ENCODE measurements at regions not wholly inside any gene's neighbourhood (a gene's known extent, or its start where the extent isn't known, plus 50 kb on each side); places are given as distances from the start of the nearest gene placed in this dataset.

DNA sequence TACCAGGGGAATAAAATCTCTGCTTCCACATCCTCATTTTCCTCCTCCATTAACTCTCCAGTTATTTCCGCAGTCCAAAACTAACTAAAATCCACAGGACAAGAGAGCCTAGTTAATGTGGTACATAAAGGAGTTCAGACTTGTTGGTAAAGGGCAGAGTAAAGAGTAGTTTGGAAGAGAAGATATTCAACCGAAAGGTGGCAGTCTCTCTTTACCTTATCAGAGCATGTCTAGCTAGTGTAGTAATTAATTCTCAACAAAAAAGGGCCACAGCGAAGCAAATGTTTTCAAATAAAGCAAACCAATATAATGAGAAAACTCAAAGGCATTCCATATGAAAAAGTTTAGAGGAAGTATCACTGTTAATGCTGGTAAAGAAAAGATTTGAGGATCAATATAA lies 286.5 kb downstream of the GLUD2 start:
- 27% methylated on average over 2 of the region's 3 CpGs; no CpG with 5 or more reads in 1 of the 2 donors for WGBS, 2 donors (ENCODE audit: low coverage in 1 of 2)
- H3K27ac ChIP-seq = no peak overlapping the region
- no peaks in the 10 kb centered on the region for H3K4me1 ChIP-seq
- no peak for ATAC-seq
- H3K4me3 ChIP-seq = no peak overlapping the region
- no peaks in the 10 kb centered on the region for H3K27me3 ChIP-seq
- H3K9me3 ChIP-seq = no peaks in the 10 kb centered on the region
- H3K36me3 ChIP-seq = no peaks in the 10 kb centered on the region
- TF ChIP-seq EP300 (IDR thresholded peaks at IDR 0.05) (no peak), POLR2A (IDR thresholded peaks at IDR 0.05) (no peak)
- TF ChIP-seq, protein P1, sequence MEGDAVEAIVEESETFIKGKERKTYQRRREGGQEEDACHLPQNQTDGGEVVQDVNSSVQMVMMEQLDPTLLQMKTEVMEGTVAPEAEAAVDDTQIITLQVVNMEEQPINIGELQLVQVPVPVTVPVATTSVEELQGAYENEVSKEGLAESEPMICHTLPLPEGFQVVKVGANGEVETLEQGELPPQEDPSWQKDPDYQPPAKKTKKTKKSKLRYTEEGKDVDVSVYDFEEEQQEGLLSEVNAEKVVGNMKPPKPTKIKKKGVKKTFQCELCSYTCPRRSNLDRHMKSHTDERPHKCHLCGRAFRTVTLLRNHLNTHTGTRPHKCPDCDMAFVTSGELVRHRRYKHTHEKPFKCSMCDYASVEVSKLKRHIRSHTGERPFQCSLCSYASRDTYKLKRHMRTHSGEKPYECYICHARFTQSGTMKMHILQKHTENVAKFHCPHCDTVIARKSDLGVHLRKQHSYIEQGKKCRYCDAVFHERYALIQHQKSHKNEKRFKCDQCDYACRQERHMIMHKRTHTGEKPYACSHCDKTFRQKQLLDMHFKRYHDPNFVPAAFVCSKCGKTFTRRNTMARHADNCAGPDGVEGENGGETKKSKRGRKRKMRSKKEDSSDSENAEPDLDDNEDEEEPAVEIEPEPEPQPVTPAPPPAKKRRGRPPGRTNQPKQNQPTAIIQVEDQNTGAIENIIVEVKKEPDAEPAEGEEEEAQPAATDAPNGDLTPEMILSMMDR (IDR thresholded peaks at IDR 0.05) = no peak

GRCh38 chrX:121336831-121337421 lies 289.5 kb downstream of the GLUD2 start:
- Histone ChIP-seq H3K27ac (no peak overlapping the region), H3K36me3 (no peaks in the 10 kb centered on the region), H3K9me3 (no peaks in the 10 kb centered on the region), H3K4me1 (no peaks in the 10 kb centered on the region), H3K27me3 (no peaks in the 10 kb centered on the region), H3K4me3 (no peak overlapping the region)
- WGBS, 2 donors (ENCODE audit: low coverage in 1 of 2) = 76 to 88% methylated on average over 4 of the region's 4 CpGs
- ATAC-seq = no peak
- TF ChIP-seq, protein P1 (IDR thresholded peaks at IDR 0.05) = no peak
- TF ChIP-seq EP300 (IDR thresholded peaks at IDR 0.05) (no peak), POLR2AphosphoS5 (IDR thresholded peaks at IDR 0.05) (no peak), POLR2A (IDR thresholded peaks at IDR 0.05) (no peak)

- no peak for TF ChIP-seq POLR2AphosphoS5 (IDR thresholded peaks at IDR 0.05)
- no peak for TF ChIP-seq POLR2A (IDR thresholded peaks at IDR 0.05)
- no peak for TF ChIP-seq EP300 (IDR thresholded peaks at IDR 0.05)
- TF ChIP-seq, protein P1 (IDR thresholded peaks at IDR 0.05) = no peak
- no peak for ATAC-seq
- no peaks in the 10 kb centered on the region for H3K4me1 ChIP-seq
- no peaks in the 10 kb centered on the region for H3K27me3 ChIP-seq
- no peaks in the 10 kb centered on the region for H3K9me3 ChIP-seq
- no peaks in the 10 kb centered on the region for H3K36me3 ChIP-seq
- WGBS, 2 donors (ENCODE audit: low coverage in 1 of 2) = 48 to 63% methylated on average over 2 of the region's 2 CpGs
- H3K4me3 ChIP-seq = no peak overlapping the region
- no peak overlapping the region for H3K27ac ChIP-seq
Observed at GRCh38 chrX:121337816-121338215, 290.4 kb downstream of the GLUD2 start.

GRCh38 chrX:121349263-121349662 lies 301.9 kb downstream of the GLUD2 start:
- Histone ChIP-seq H3K4me1 (no peaks in the 10 kb centered on the region), H3K27me3 (no peaks in the 10 kb centered on the region), H3K27ac (no peak overlapping the region), H3K36me3 (no peaks in the 10 kb centered on the region), H3K4me3 (no peak overlapping the region), H3K9me3 (no peaks in the 10 kb centered on the region)
- 64 to 73% methylated on average over 3 of the region's 3 CpGs for WGBS, 2 donors (ENCODE audit: low coverage in 1 of 2)
- TF ChIP-seq POLR2A (IDR thresholded peaks at IDR 0.05) (no peak), EP300 (IDR thresholded peaks at IDR 0.05) (no peak), POLR2AphosphoS5 (IDR thresholded peaks at IDR 0.05) (no peak)
- TF ChIP-seq, protein P1 (IDR thresholded peaks at IDR 0.05) = no peak
- no peak for ATAC-seq

- H3K9me3 ChIP-seq = no peaks in the 10 kb centered on the region
- 63 to 75% methylated on average over 1 to 3 of the region's 22 CpGs for WGBS, 2 donors (ENCODE audit: low coverage in 1 of 2)
- ATAC-seq = no peak
- no peaks in the 10 kb centered on the region for H3K36me3 ChIP-seq
- no peaks in the 10 kb centered on the region for H3K27me3 ChIP-seq
- no peak overlapping the region for H3K27ac ChIP-seq
- H3K4me3 ChIP-seq = no peak overlapping the region
- H3K4me1 ChIP-seq = no peaks in the 10 kb centered on the region
- TF ChIP-seq POLR2A (IDR thresholded peaks at IDR 0.05) (no peak), EP300 (IDR thresholded peaks at IDR 0.05) (no peak), POLR2AphosphoS5 (IDR thresholded peaks at IDR 0.05) (no peak)
- TF ChIP-seq, protein P1 (IDR thresholded peaks at IDR 0.05) = no peak
Observed at GRCh38 chrX:121356139-121356849, 308.9 kb downstream of the GLUD2 start.
